ENCODE measurements at regions not wholly inside any gene's neighbourhood (a gene's known extent, or its start where the extent isn't known, plus 50 kb on each side); places are given as distances from the start of the nearest gene placed in this dataset.
A peak's percentile ranks its signal among the peaks of the same experiment; 100 is the strongest.

DNA sequence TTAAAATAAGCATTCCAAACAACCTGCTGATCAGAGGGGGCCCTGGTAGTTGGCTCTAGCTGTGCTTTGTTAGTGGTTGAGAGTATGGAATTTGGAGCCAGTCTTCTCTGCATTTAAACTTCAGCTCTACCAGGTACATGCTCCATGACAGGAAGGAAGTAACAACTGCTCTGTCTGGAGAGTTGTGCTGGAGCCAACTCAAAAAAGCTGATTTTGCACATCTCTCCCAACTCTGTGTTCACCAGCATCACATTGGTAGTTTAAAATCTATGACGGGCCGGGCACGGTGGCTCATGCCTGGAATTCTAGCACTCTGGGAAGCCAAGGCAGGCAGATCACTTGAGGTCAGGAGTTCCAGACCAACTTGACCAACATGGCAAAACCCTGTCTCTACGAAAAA lies 68.8 kb upstream of the BMP2 start:
- TF ChIP-seq, protein P1, sequence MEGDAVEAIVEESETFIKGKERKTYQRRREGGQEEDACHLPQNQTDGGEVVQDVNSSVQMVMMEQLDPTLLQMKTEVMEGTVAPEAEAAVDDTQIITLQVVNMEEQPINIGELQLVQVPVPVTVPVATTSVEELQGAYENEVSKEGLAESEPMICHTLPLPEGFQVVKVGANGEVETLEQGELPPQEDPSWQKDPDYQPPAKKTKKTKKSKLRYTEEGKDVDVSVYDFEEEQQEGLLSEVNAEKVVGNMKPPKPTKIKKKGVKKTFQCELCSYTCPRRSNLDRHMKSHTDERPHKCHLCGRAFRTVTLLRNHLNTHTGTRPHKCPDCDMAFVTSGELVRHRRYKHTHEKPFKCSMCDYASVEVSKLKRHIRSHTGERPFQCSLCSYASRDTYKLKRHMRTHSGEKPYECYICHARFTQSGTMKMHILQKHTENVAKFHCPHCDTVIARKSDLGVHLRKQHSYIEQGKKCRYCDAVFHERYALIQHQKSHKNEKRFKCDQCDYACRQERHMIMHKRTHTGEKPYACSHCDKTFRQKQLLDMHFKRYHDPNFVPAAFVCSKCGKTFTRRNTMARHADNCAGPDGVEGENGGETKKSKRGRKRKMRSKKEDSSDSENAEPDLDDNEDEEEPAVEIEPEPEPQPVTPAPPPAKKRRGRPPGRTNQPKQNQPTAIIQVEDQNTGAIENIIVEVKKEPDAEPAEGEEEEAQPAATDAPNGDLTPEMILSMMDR (conservative IDR thresholded peaks at IDR 0.05), result no peak
- no peak overlapping the region for H4K8ac ChIP-seq (replicated peaks; ENCODE audit: insufficient read length, low read depth, low read length)
- no peaks in the 10 kb centered on the region for H3K79me1 ChIP-seq (ENCODE audit: insufficient read depth, low read depth, low read length, poor library complexity, severe bottlenecking)
- no peak overlapping the region for H3K9ac ChIP-seq (ENCODE audit: extremely low read depth, insufficient read length, low read length)
- H3K27ac Mint-ChIP-seq, result peak overlapping the region; percentile 21 to 33 (median 21); a peak in 3 of 7 replicates
- no peak overlapping the region for H3K4ac ChIP-seq (ENCODE audit: low read depth, low read length)
- DNase-seq, result no peak
- no CpG with 5 or more reads among the region's 4 CpGs for WGBS (ENCODE audit: extremely low coverage, insufficient read length, low lambda C conversion rate)
- no peaks in the 10 kb centered on the region for H3K27me3 ChIP-seq (ENCODE audit: insufficient read depth, low read length)
- H4K5ac ChIP-seq (ENCODE audit: insufficient read length, low read depth, low read length), result no peak overlapping the region
- H3K27ac ChIP-seq (ENCODE audit: insufficient read length, low read depth, low read length), result no peak overlapping the region
- H3K9me3 Mint-ChIP-seq, result peaks cover 0 to 2% of the 10 kb centered on the region in 2 experiments; a peak in 2 of 5 replicates
- H2BK120ac ChIP-seq (ENCODE audit: low read depth, low read length, poor library complexity, severe bottlenecking), result no peak overlapping the region
- no peaks in the 10 kb centered on the region for H3K79me2 ChIP-seq (ENCODE audit: insufficient read depth, low read length)
- no peak overlapping the region for H2AK5ac ChIP-seq (ENCODE audit: insufficient read length, low read length)
- no peak overlapping the region for H4K91ac ChIP-seq (ENCODE audit: insufficient read length, low read depth, low read length)
- no peak overlapping the region for H2BK5ac ChIP-seq (ENCODE audit: insufficient read length, low read length)
- no peak overlapping the region for H2AFZ ChIP-seq (ENCODE audit: low read length)
- no peak overlapping the region for H3T11ph ChIP-seq (ENCODE audit: low read length)
- H2BK15ac ChIP-seq (ENCODE audit: low read depth, low read length), result no peak overlapping the region
- no peak overlapping the region for H3K23ac ChIP-seq (ENCODE audit: insufficient read length, low read depth, low read length)
- H3K4me3 Mint-ChIP-seq, result no peak overlapping the region
- H2BK12ac ChIP-seq (ENCODE audit: insufficient read length, low read depth, low read length), result no peak overlapping the region
- peaks cover 22% of the 10 kb centered on the region in 2 experiments for H3K4me1 Mint-ChIP-seq
- H3K14ac ChIP-seq (ENCODE audit: insufficient read depth, low read length), result no peak overlapping the region
- peaks cover 4% of the 10 kb centered on the region; the same call in 1 of the 2 replicates for H3K4me1 ChIP-seq (ENCODE audit: insufficient read depth, low read length)
- H3K23me2 ChIP-seq (ENCODE audit: insufficient read length, low read depth, low read length, poor library complexity, severe bottlenecking), result no peaks in the 10 kb centered on the region
- H3K56ac ChIP-seq (ENCODE audit: insufficient read length, low read depth, low read length), result no peak overlapping the region
- H3K36me3 Mint-ChIP-seq (ENCODE audit: insufficient read depth in 1 of 3, low read depth in 3 of 3), result no peaks in the 10 kb centered on the region; a peak in 1 of 7 replicates
- H4K20me1 ChIP-seq (ENCODE audit: control insufficient read depth, insufficient read depth, insufficient read length), result no peaks in the 10 kb centered on the region
- no peak overlapping the region for H3K4me2 ChIP-seq (ENCODE audit: insufficient read depth, insufficient read length, low read length)
- H3K27me3 Mint-ChIP-seq (ENCODE audit: low read depth), result no peaks in the 10 kb centered on the region; the same call in 1 of the 2 replicates
- no peak overlapping the region for H2BK20ac ChIP-seq (ENCODE audit: low read depth, low read length, poor library complexity, severe bottlenecking)
- H3K9me3 ChIP-seq (ENCODE audit: control insufficient read depth, low read depth, low read length), result no peaks in the 10 kb centered on the region
- no peak overlapping the region for H3K18ac ChIP-seq (ENCODE audit: insufficient read length, low read depth, low read length)

All from H9 (cell line).